WTC11 (cell line): ENCODE measurements at regions not wholly inside any gene's neighbourhood (a gene's known extent, or its start where the extent isn't known, plus 50 kb on each side); places are given as distances from the start of the nearest gene placed in this dataset.

ENCODE experiments used
- ATAC-seq: fragments of 200-7000 bp; cut with Tn5 transposase; 2 replicates; pipeline ENCODE4 v1.10.0; 2021; ENCODE audit warnings: mild to moderate bottlenecking, moderate library complexity
- CTCF ChIA-PET: fragments of 300-600 bp; sonication (Branson Sonifier 250); formaldehyde crosslinking; loops from one replicate; lab custom pipeline; 2021; ENCODE audit warnings: antibody characterized with exemption; lab: Charles Lee
- POLR2A ChIA-PET: fragments of 350-600 bp; sonication (Branson Sonifier 250); formaldehyde crosslinking; loops from one replicate; lab custom pipeline; 2021; ENCODE audit warnings: antibody characterized with exemption; lab: Charles Lee
- DNase-seq: peaks from one replicate; pipeline ENCODE4 v3.0.0; 2021; ENCODE audit warnings: low spot score
- H3K27ac Mint-ChIP-seq: 2 replicates; pipeline ENCODE4 v1.8.0; 2021; ENCODE audit warnings: mixed read lengths
- H3K27me3 Mint-ChIP-seq: 2 replicates; pipeline ENCODE4 v1.8.0; 2021; ENCODE audit warnings: low read depth, mild to moderate bottlenecking, moderate library complexity, mixed read lengths
- H3K36me3 Mint-ChIP-seq: 2 replicates; pipeline ENCODE4 v1.8.0; 2021; ENCODE audit warnings: mixed read lengths
- H3K4me1 Mint-ChIP-seq: 2 replicates; pipeline ENCODE4 v1.8.0; 2022; ENCODE audit warnings: mixed read lengths
- H3K4me3 Mint-ChIP-seq: 2 replicates; pipeline ENCODE4 v1.8.0; 2021; ENCODE audit warnings: mild to moderate bottlenecking, moderate library complexity, mixed read lengths
- H3K9me3 Mint-ChIP-seq: 2 replicates; pipeline ENCODE4 v1.8.0; 2021; ENCODE audit warnings: mixed read lengths
- CBFB ChIP-seq: sonication (generic); formaldehyde crosslinking; IDR thresholded peaks from 2 replicates; pipeline ENCODE4 v1.8.1; 2022; ENCODE audit warnings: mild to moderate bottlenecking, low read depth, missing genetic modification reagents
- FOXJ3 ChIP-seq: sonication (generic); formaldehyde crosslinking; IDR thresholded peaks from 2 replicates; pipeline ENCODE4 v1.9.0; 2021; ENCODE audit warnings: missing genetic modification reagents, mild to moderate bottlenecking, borderline replicate concordance
- FOXP1 ChIP-seq: sonication (generic); formaldehyde crosslinking; IDR thresholded peaks from 2 replicates; pipeline ENCODE4 v1.8.0; 2022; ENCODE audit warnings: missing genetic modification reagents, mild to moderate bottlenecking, moderate library complexity, borderline replicate concordance
- JAZF1 ChIP-seq: fragments of 250-450 bp; sonication (Bioruptor Pico); IDR thresholded peaks from 2 replicates; pipeline ENCODE4 v1.9.0; 2021; ENCODE audit warnings: moderate library complexity, mild to moderate bottlenecking, inconsistent platforms
- MYBL2 ChIP-seq: sonication (generic); formaldehyde crosslinking; IDR thresholded peaks from 2 replicates; pipeline ENCODE4 v1.8.1; 2023; ENCODE audit warnings: mild to moderate bottlenecking, moderate library complexity, missing genetic modification reagents
- PRRX2 ChIP-seq: fragments of 250-450 bp; sonication (Bioruptor Pico); IDR thresholded peaks from 2 replicates; pipeline ENCODE4 v1.8.0; 2021; ENCODE audit warnings: mild to moderate bottlenecking
- ZBTB21 ChIP-seq: sonication (generic); formaldehyde crosslinking; IDR thresholded peaks from 2 replicates; pipeline ENCODE4 v1.8.1; 2023; ENCODE audit warnings: mild to moderate bottlenecking, missing genetic modification reagents, borderline replicate concordance
- ZNF232 ChIP-seq: sonication (generic); formaldehyde crosslinking; IDR thresholded peaks from 2 replicates; pipeline ENCODE4 v1.8.0; 2022; ENCODE audit warnings: mild to moderate bottlenecking, missing genetic modification reagents
- ZNF263 ChIP-seq: sonication (generic); formaldehyde crosslinking; IDR thresholded peaks from 2 replicates; pipeline ENCODE4 v1.8.1; 2022; ENCODE audit warnings: low read depth, mild to moderate bottlenecking, moderate library complexity, missing genetic modification reagents
- ZNF317 ChIP-seq: sonication (generic); formaldehyde crosslinking; IDR thresholded peaks from 2 replicates; pipeline ENCODE4 v1.8.1; 2023; ENCODE audit warnings: low read depth, mild to moderate bottlenecking, moderate library complexity, missing genetic modification reagents, borderline replicate concordance
- ZNF416 ChIP-seq: fragments of 250-450 bp; sonication (Bioruptor Pico); IDR thresholded peaks from 2 replicates; pipeline ENCODE4 v1.9.0; 2021; ENCODE audit warnings: mild to moderate bottlenecking, inconsistent platforms
- TF ChIP-seq, protein P1 (sequence below): sonication (generic); formaldehyde crosslinking; IDR thresholded peaks from 2 replicates; pipeline ENCODE4 v1.8.1; 2022; ENCODE audit warnings: missing genetic modification reagents, borderline replicate concordance
- TF ChIP-seq, protein P2 (sequence below): sonication (generic); formaldehyde crosslinking; IDR thresholded peaks from 2 replicates; pipeline ENCODE4 v1.8.1; 2022; ENCODE audit warnings: low read depth, mild to moderate bottlenecking, moderate library complexity, missing genetic modification reagents, borderline replicate concordance
- TF ChIP-seq, protein P3 (sequence below): fragments of 250-450 bp; sonication (Bioruptor Pico); conservative IDR thresholded peaks from 2 replicates; pipeline ENCODE4 v1.9.0; 2021; ENCODE audit warnings: mild to moderate bottlenecking
- TF ChIP-seq, protein P4 (sequence below): sonication (generic); formaldehyde crosslinking; conservative IDR thresholded peaks from 2 replicates; pipeline ENCODE4 v1.8.1; 2023; ENCODE audit warnings: mild to moderate bottlenecking, low read depth, missing genetic modification reagents, moderate library complexity
- TF ChIP-seq, protein P5 (sequence below): sonication (generic); formaldehyde crosslinking; IDR thresholded peaks from 2 replicates; pipeline ENCODE4 v1.8.1; 2023; ENCODE audit warnings: mild to moderate bottlenecking, moderate library complexity, missing genetic modification reagents
- TF ChIP-seq, protein P6 (sequence below): fragments of 250-450 bp; sonication (Bioruptor Pico); IDR thresholded peaks from 2 replicates; pipeline ENCODE4 v1.9.0; 2021; ENCODE audit warnings: moderate library complexity, mild to moderate bottlenecking, inconsistent platforms, borderline replicate concordance
- TF ChIP-seq, protein P7 (sequence below): sonication (generic); formaldehyde crosslinking; IDR thresholded peaks from 2 replicates; pipeline ENCODE4 v1.8.0; 2023; ENCODE audit warnings: missing genetic modification reagents
- TF ChIP-seq, protein P8 (sequence below): sonication (generic); formaldehyde crosslinking; IDR thresholded peaks from 2 replicates; pipeline ENCODE4 v1.8.1; 2022; ENCODE audit warnings: mild to moderate bottlenecking, moderate library complexity, missing genetic modification reagents

DNA sequence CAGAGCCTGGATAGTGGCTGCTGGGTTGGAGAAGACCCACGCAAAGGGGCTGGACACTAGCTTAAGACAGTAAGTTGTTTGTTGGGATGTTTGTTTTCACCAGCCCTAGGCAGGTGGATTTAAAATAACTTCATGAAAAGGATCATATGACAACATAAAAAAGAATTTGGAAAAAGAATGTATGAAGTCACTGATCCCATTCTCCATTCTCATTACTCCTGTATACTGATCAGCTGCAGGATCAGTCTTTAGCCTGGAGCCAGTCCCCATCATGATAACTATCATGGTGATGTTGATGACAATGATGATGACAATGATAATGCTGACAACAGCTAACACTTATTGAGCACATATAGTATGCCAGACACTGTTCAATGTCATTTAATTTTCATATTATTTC is 92.1 kb upstream of the IFNE start (continued):
- TF ChIP-seq, protein P1, sequence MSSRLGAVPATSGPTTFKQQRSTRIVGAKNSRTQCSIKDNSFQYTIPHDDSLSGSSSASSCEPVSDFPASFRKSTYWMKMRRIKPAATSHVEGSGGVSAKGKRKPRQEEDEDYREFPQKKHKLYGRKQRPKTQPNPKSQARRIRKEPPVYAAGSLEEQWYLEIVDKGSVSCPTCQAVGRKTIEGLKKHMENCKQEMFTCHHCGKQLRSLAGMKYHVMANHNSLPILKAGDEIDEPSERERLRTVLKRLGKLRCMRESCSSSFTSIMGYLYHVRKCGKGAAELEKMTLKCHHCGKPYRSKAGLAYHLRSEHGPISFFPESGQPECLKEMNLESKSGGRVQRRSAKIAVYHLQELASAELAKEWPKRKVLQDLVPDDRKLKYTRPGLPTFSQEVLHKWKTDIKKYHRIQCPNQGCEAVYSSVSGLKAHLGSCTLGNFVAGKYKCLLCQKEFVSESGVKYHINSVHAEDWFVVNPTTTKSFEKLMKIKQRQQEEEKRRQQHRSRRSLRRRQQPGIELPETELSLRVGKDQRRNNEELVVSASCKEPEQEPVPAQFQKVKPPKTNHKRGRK (CRISPR knock-in tag) = no peak
- TF ChIP-seq MYBL2 (CRISPR knock-in tag) (no peak), PRRX2 (CRISPR knock-in tag) (no peak), JAZF1 (CRISPR knock-in tag) (no peak), ZNF232 (CRISPR knock-in tag) (no peak)
- TF ChIP-seq, protein P2, sequence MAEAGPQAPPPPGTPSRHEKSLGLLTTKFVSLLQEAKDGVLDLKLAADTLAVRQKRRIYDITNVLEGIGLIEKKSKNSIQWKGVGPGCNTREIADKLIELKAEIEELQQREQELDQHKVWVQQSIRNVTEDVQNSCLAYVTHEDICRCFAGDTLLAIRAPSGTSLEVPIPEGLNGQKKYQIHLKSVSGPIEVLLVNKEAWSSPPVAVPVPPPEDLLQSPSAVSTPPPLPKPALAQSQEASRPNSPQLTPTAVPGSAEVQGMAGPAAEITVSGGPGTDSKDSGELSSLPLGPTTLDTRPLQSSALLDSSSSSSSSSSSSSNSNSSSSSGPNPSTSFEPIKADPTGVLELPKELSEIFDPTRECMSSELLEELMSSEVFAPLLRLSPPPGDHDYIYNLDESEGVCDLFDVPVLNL (CRISPR knock-in tag) = no peak
- TF ChIP-seq, protein P3, sequence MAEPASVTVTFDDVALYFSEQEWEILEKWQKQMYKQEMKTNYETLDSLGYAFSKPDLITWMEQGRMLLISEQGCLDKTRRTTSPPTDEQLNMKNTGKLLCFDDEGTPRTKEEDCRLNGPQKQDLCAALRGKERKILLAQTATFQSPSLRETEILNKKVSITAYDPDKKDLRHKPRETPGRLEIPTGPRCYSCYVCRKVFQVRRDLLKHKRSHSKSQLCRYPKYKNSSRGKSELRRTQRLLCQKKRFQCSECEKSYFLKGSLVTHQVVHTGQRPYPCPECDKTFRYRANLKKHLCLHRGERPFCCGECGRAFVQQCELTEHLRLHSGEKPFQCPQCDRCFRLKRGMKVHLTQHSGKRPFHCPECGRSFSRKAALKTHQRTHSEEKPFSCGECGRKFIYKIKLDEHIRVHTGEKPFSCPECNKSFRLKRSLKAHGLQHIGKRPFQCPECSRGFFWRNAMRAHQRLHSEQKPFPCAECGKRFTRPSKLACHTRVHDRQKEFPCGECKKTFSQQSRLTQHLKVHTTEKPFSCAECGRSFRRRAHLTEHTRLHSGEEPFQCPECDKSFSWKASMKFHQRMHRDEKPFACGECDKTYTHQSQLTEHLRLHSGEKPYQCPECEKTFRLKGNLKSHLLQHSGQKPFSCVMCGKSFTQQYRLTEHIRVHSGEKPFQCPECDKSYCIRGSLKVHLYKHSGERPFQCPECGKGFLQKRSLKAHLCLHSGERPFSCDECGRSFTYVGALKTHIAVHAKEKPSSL (CRISPR knock-in tag) = no peak
- TF ChIP-seq, protein P4, sequence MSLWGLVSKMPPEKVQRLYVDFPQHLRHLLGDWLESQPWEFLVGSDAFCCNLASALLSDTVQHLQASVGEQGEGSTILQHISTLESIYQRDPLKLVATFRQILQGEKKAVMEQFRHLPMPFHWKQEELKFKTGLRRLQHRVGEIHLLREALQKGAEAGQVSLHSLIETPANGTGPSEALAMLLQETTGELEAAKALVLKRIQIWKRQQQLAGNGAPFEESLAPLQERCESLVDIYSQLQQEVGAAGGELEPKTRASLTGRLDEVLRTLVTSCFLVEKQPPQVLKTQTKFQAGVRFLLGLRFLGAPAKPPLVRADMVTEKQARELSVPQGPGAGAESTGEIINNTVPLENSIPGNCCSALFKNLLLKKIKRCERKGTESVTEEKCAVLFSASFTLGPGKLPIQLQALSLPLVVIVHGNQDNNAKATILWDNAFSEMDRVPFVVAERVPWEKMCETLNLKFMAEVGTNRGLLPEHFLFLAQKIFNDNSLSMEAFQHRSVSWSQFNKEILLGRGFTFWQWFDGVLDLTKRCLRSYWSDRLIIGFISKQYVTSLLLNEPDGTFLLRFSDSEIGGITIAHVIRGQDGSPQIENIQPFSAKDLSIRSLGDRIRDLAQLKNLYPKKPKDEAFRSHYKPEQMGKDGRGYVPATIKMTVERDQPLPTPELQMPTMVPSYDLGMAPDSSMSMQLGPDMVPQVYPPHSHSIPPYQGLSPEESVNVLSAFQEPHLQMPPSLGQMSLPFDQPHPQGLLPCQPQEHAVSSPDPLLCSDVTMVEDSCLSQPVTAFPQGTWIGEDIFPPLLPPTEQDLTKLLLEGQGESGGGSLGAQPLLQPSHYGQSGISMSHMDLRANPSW (CRISPR knock-in tag) = no peak

DNA sequence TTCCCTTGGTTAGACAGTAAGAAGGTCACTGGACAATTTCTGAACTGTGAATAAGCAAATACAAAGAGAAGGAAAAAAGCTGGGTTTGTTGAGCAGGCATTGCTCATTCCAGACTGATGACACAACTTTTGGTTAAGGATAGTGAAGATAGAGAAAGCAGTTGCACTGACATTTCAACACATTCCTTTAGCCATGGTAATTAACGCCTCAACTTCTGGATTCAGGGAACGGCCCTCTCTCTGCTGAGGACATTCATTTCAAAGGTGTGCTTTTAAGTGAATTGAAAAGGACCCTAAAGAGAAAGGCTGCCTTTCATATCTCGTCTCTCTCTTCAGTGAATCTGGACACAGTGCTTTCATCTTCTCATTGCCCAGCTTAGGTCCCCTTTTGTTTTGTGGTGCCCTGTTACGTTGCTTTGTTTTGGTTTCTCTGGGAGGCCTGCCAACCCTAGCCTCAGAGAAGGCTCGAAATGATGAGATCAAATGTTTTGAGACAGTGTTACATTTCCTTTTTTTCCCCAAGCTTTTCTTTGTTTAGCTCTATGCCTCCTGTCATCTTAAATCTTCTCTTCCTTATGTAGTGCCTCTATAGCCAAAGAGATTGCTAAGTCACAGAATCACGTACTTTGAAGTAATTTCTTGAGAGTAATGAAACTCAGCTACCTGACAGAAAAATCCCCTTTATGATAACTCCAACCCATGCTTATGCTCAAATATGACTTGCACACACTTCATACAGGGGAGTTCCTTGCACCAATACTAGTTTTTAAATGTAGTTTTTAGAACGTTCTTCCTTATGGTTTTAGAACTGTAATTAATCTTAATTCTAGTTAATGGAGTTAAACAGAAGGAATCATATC is 94.4 kb upstream of the IFNE start:
- DNase-seq (no peak), ATAC-seq (peak; percentile 74)
- Mint-ChIP-seq H3K9me3 (no peaks in the 10 kb centered on the region), H3K4me1 (peaks cover 8% of the 10 kb centered on the region), H3K27ac (no peak overlapping the region), H3K36me3 (no peaks in the 10 kb centered on the region), H3K27me3 (no peaks in the 10 kb centered on the region), H3K4me3 (no peak overlapping the region)
- POLR2A ChIA-PET = no interaction called here
- CTCF ChIA-PET = no interaction called here
- TF ChIP-seq CBFB (CRISPR knock-in tag) (no peak), FOXJ3 (CRISPR knock-in tag) (no peak), ZNF416 (CRISPR knock-in tag) (no peak), FOXP1 (no peak), MYBL2 (CRISPR knock-in tag) (no peak), ZNF263 (no peak), ZNF317 (CRISPR knock-in tag) (no peak), ZBTB21 (no peak)
- TF ChIP-seq, protein P5, sequence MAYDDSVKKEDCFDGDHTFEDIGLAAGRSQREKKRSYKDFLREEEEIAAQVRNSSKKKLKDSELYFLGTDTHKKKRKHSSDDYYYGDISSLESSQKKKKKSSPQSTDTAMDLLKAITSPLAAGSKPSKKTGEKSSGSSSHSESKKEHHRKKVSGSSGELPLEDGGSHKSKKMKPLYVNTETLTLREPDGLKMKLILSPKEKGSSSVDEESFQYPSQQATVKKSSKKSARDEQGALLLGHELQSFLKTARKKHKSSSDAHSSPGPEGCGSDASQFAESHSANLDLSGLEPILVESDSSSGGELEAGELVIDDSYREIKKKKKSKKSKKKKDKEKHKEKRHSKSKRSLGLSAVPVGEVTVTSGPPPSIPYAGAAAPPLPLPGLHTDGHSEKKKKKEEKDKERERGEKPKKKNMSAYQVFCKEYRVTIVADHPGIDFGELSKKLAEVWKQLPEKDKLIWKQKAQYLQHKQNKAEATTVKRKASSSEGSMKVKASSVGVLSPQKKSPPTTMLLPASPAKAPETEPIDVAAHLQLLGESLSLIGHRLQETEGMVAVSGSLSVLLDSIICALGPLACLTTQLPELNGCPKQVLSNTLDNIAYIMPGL (CRISPR knock-in tag) = no peak
- TF ChIP-seq, protein P6, sequence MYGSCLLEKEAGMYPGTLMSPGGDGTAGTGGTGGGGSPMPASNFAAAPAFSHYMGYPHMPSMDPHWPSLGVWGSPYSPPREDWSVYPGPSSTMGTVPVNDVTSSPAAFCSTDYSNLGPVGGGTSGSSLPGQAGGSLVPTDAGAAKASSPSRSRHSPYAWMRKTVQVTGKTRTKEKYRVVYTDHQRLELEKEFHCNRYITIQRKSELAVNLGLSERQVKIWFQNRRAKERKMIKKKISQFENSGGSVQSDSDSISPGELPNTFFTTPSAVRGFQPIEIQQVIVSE (CRISPR knock-in tag) = no peak
- TF ChIP-seq, protein P3 (CRISPR knock-in tag) = no peak
- TF ChIP-seq, protein P7, sequence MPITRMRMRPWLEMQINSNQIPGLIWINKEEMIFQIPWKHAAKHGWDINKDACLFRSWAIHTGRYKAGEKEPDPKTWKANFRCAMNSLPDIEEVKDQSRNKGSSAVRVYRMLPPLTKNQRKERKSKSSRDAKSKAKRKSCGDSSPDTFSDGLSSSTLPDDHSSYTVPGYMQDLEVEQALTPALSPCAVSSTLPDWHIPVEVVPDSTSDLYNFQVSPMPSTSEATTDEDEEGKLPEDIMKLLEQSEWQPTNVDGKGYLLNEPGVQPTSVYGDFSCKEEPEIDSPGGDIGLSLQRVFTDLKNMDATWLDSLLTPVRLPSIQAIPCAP (CRISPR knock-in tag) = no peak
- TF ChIP-seq, protein P8, sequence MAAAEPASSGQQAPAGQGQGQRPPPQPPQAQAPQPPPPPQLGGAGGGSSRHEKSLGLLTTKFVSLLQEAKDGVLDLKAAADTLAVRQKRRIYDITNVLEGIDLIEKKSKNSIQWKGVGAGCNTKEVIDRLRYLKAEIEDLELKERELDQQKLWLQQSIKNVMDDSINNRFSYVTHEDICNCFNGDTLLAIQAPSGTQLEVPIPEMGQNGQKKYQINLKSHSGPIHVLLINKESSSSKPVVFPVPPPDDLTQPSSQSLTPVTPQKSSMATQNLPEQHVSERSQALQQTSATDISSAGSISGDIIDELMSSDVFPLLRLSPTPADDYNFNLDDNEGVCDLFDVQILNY (CRISPR knock-in tag) = no peak
